ENCODE measurements at regions not wholly inside any gene's neighbourhood (a gene's known extent, or its start where the extent isn't known, plus 50 kb on each side); places are given as distances from the start of the nearest gene placed in this dataset.

GRCh38 chr10:10213237-10213636, 804.4 kb upstream of the CELF2 start:
- no peaks in the 10 kb centered on the region for H3K9me3 Mint-ChIP-seq (ENCODE audit: unreplicated experiment)
- no peaks in the 10 kb centered on the region for H3K36me3 Mint-ChIP-seq (ENCODE audit: low read depth, unreplicated experiment)
- DNase-seq (ENCODE audit: low spot score): no peak
- H3K4me1 Mint-ChIP-seq (ENCODE audit: unreplicated experiment): no peaks in the 10 kb centered on the region
- TF ChIP-seq CTCF (IDR thresholded peaks at IDR 0.05; ENCODE audit: unreplicated experiment): no peak
- H3K27ac Mint-ChIP-seq (ENCODE audit: unreplicated experiment): no peak overlapping the region
- peaks cover 2% of the 10 kb centered on the region for H3K27me3 Mint-ChIP-seq (ENCODE audit: unreplicated experiment)
- H3K4me3 Mint-ChIP-seq (ENCODE audit: unreplicated experiment): no peak overlapping the region

DNA sequence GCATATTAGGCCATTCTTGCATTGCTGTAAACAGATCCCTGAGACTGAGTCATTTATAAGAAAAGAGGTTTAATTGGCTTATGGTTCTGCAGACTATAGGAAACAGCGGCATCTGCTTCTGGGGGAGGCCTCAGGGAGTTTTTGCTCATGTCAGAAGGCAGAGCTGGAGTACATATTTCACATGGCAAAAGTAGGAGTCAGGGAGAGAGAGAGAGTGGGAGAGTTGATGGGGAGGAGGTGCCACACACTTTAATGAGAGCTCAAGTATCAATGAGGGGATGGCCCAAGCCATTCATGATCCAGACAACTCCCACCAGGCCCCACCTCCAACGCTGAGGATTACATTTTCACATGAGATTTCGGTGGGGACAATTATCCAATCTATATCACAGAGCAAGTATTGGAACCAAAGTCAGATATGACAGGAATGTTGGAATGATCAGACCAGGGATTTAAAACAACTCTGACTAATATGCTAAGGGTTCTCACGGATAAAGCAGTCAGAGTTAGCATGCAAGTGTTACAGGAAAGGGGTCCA, 795.3 kb upstream of the CELF2 start:
- Mint-ChIP-seq H3K27ac (ENCODE audit: unreplicated experiment) (no peak overlapping the region), H3K27me3 (ENCODE audit: unreplicated experiment) (no peaks in the 10 kb centered on the region), H3K9me3 (ENCODE audit: unreplicated experiment) (no peaks in the 10 kb centered on the region), H3K4me3 (ENCODE audit: unreplicated experiment) (no peak overlapping the region), H3K4me1 (ENCODE audit: unreplicated experiment) (no peaks in the 10 kb centered on the region), H3K36me3 (ENCODE audit: low read depth, unreplicated experiment) (no peaks in the 10 kb centered on the region)
- TF ChIP-seq CTCF (IDR thresholded peaks at IDR 0.05; ENCODE audit: unreplicated experiment): no peak
- no peak for DNase-seq (ENCODE audit: low spot score)

DNA sequence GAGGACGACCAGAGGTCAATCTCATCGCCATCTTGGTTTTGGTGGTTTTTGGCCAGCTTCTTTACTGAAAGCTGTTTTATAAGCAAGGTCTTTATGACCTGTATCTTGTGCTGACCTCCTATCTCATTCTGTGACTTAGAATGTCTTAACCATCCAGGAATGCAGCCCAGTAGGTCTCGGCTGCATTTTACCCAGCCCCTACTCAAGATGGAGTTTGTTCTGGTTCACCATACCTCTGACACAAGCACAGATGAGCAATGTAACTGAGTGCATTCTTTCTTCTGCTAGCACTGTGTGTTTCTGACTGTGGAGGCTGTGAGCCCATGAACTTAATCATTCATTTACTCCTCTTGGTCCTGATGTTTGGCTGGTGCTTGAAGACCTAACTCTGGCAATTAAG, 794.5 kb upstream of the CELF2 start:
- no peak for TF ChIP-seq CTCF (IDR thresholded peaks at IDR 0.05; ENCODE audit: unreplicated experiment)
- DNase-seq (ENCODE audit: low spot score): no peak
- Mint-ChIP-seq H3K4me3 (ENCODE audit: unreplicated experiment) (no peak overlapping the region), H3K4me1 (ENCODE audit: unreplicated experiment) (no peaks in the 10 kb centered on the region), H3K9me3 (ENCODE audit: unreplicated experiment) (no peaks in the 10 kb centered on the region), H3K36me3 (ENCODE audit: low read depth, unreplicated experiment) (no peaks in the 10 kb centered on the region), H3K27ac (ENCODE audit: unreplicated experiment) (no peak overlapping the region), H3K27me3 (ENCODE audit: unreplicated experiment) (no peaks in the 10 kb centered on the region)

DNA sequence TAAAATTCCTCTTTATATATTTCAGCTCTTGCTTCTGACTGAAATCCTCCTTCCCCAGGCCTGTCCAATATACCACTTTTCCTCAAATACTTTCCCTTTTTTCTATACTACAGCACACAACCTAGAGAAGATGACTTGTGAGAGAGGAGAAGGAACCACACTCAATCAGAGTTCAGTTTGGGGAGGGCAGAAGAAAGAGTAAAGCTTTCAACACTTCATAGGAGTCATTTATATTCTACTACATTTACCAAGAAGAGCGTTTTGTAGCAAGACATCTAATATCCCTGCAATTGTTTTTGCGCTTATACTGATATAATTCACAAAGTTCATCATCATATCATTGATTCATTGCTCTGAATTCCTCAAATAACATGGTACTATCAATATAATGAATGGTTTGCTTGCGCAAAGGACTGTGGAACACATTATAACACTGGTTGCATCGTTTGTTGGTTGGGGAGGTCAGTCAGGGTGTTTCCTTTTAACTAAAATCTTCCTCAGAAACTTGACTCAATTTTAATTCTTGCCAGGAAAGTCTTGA, 792.5 kb upstream of the CELF2 start:
- TF ChIP-seq CTCF (IDR thresholded peaks at IDR 0.05; ENCODE audit: unreplicated experiment): no peak
- Mint-ChIP-seq H3K4me1 (ENCODE audit: unreplicated experiment) (no peaks in the 10 kb centered on the region), H3K27ac (ENCODE audit: unreplicated experiment) (no peak overlapping the region), H3K27me3 (ENCODE audit: unreplicated experiment) (no peaks in the 10 kb centered on the region), H3K9me3 (ENCODE audit: unreplicated experiment) (no peaks in the 10 kb centered on the region), H3K4me3 (ENCODE audit: unreplicated experiment) (no peak overlapping the region), H3K36me3 (ENCODE audit: low read depth, unreplicated experiment) (no peaks in the 10 kb centered on the region)
- no peak for DNase-seq (ENCODE audit: low spot score)

- no peaks in the 10 kb centered on the region for H3K27me3 Mint-ChIP-seq (ENCODE audit: unreplicated experiment)
- H3K9me3 Mint-ChIP-seq (ENCODE audit: unreplicated experiment): no peaks in the 10 kb centered on the region
- no peaks in the 10 kb centered on the region for H3K36me3 Mint-ChIP-seq (ENCODE audit: low read depth, unreplicated experiment)
- no peaks in the 10 kb centered on the region for H3K4me1 Mint-ChIP-seq (ENCODE audit: unreplicated experiment)
- no peak overlapping the region for H3K4me3 Mint-ChIP-seq (ENCODE audit: unreplicated experiment)
- TF ChIP-seq CTCF (IDR thresholded peaks at IDR 0.05; ENCODE audit: unreplicated experiment): no peak
- H3K27ac Mint-ChIP-seq (ENCODE audit: unreplicated experiment): no peak overlapping the region
- no peak for DNase-seq (ENCODE audit: low spot score)
These were observed 784.4 kb upstream of the CELF2 start for GRCh38 chr10:10233229-10233628.
